ENCODE measurements at regions not wholly inside any gene's neighbourhood (a gene's known extent, or its start where the extent isn't known, plus 50 kb on each side); places are given as distances from the start of the nearest gene placed in this dataset.

DNA sequence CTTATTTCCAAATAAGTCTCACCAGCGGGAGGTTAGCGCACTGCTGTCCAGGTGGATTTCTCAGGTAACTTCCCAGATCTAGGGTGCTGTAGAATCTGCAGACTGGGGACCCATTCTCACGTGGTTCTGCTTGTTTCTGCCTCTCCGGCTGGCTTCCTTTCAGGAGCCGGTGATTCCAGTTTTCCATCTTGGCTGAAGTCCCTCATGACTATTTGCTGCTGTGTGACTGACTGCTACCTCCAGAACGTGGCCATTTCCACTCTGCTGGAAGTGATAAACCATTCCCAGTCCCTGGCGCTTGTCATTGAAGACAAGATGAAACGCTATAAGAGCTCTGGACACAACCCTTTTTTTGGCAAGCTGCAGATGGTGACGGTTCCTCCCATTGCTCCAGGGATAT lies 76.0 kb downstream of the DOP1B start:
- no peaks in the 10 kb centered on the region for H3K9me2 ChIP-seq
- no peak overlapping the region for H3K27ac ChIP-seq (ENCODE audit: low read depth in 2 of 2, low read length in 1 of 2)
- H3K4me2 ChIP-seq = no peak overlapping the region
- no peak overlapping the region for H2AFZ ChIP-seq (ENCODE audit: low read depth)
- H3K4me3 ChIP-seq (ENCODE audit: low read depth in 2 of 2, low read length in 1 of 2) = no peak overlapping the region
- no peaks in the 10 kb centered on the region for H3F3A ChIP-seq (replicated peaks; ENCODE audit: insufficient read depth)
- H3K4me1 ChIP-seq (ENCODE audit: control insufficient read depth in 1 of 2, insufficient read depth in 2 of 2, low read depth in 1 of 2, low read length in 1 of 2) = no peaks in the 10 kb centered on the region
- no peaks in the 10 kb centered on the region for H4K20me1 ChIP-seq (ENCODE audit: insufficient read depth)
- H3K27me3 ChIP-seq (ENCODE audit: insufficient read depth) = no peaks in the 10 kb centered on the region
- no peaks in the 10 kb centered on the region for H3K79me2 ChIP-seq (ENCODE audit: insufficient read depth)
- CTCF ChIA-PET = no interaction called here
- no peaks in the 10 kb centered on the region for H3K9me3 ChIP-seq
- DNase-seq = no peak
- POLR2A ChIA-PET = no interaction called here
- WGBS (ENCODE audit: low lambda C conversion rate) = 85% methylated on average over 9 of the region's 9 CpGs
- peaks cover 7 to 9% of the 10 kb centered on the region in 2 experiments for H3K36me3 ChIP-seq (replicated peaks in 1 of 2; ENCODE audit: control insufficient read depth in 1 of 2, insufficient read depth in 2 of 2, low read length in 1 of 2)
- TF ChIP-seq, protein P1, sequence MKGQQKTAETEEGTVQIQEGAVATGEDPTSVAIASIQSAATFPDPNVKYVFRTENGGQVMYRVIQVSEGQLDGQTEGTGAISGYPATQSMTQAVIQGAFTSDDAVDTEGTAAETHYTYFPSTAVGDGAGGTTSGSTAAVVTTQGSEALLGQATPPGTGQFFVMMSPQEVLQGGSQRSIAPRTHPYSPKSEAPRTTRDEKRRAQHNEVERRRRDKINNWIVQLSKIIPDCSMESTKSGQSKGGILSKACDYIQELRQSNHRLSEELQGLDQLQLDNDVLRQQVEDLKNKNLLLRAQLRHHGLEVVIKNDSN (IDR thresholded peaks at IDR 0.05; ENCODE audit: borderline replicate concordance, low read depth) = no peak
- TF ChIP-seq TAF1 (IDR thresholded peaks at IDR 0.05; ENCODE audit: borderline replicate concordance, low read depth, low read length) = no peak
- TF ChIP-seq RCOR1 (IDR thresholded peaks at IDR 0.05; ENCODE audit: low read length) = no peak
- TF ChIP-seq FOXJ3 (CRISPR knock-in tag; IDR thresholded peaks at IDR 0.05) = no peak
- no peak for TF ChIP-seq RXRA (IDR thresholded peaks at IDR 0.05; ENCODE audit: borderline replicate concordance, low read depth)
- TF ChIP-seq FOXM1 (IDR thresholded peaks at IDR 0.05; ENCODE audit: low read depth) = no peak
- no peak for TF ChIP-seq FOSL2 (IDR thresholded peaks at IDR 0.05; ENCODE audit: borderline replicate concordance, low read depth)
- no peak for TF ChIP-seq JUND (IDR thresholded peaks at IDR 0.05)
- TF ChIP-seq, protein P2, sequence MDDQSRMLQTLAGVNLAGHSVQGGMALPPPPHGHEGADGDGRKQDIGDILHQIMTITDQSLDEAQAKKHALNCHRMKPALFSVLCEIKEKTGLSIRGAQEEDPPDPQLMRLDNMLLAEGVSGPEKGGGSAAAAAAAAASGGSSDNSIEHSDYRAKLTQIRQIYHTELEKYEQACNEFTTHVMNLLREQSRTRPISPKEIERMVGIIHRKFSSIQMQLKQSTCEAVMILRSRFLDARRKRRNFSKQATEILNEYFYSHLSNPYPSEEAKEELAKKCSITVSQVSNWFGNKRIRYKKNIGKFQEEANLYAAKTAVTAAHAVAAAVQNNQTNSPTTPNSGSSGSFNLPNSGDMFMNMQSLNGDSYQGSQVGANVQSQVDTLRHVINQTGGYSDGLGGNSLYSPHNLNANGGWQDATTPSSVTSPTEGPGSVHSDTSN (IDR thresholded peaks at IDR 0.05) = no peak
- TF ChIP-seq CHD2 (IDR thresholded peaks at IDR 0.05; ENCODE audit: low read length, partially characterized antibody) = no peak
- no peak for TF ChIP-seq GABPA (IDR thresholded peaks at IDR 0.05; ENCODE audit: low read depth)
- no peak for TF ChIP-seq SIN3A (IDR thresholded peaks at IDR 0.05; ENCODE audit: borderline replicate concordance, low read depth, low read length)
- TF ChIP-seq GATA2 (CRISPR knock-in tag; IDR thresholded peaks at IDR 0.05) = no peak
- TF ChIP-seq ELF1 (IDR thresholded peaks at IDR 0.05) = no peak
- no peak for TF ChIP-seq USF2 (IDR thresholded peaks at IDR 0.05; ENCODE audit: borderline replicate concordance, low read depth, low read length)
- TF ChIP-seq NRF1 (IDR thresholded peaks at IDR 0.05; ENCODE audit: low read depth, low read length) = no peak
- no peak for TF ChIP-seq SMC3 (IDR thresholded peaks at IDR 0.05; ENCODE audit: low read depth, low read length)
- no peak for TF ChIP-seq RFX5 (IDR thresholded peaks at IDR 0.05; ENCODE audit: low read length)
- TF ChIP-seq POLR2AphosphoS5 (IDR thresholded peaks at IDR 0.05; ENCODE audit: low read depth, low read length) = no peak
- no peak overlapping the region for H3K9ac ChIP-seq

Data from SK-N-SH (cell line).